Thyroid gland (tissue), 4 donors: ENCODE measurements at regions not wholly inside any gene's neighbourhood (a gene's known extent, or its start where the extent isn't known, plus 50 kb on each side); places are given as distances from the start of the nearest gene placed in this dataset.

Experiments
- CTCF ChIP-seq, 6 experiments: fragments of 200-600 bp in 3 of 6; fragments of 450-650 bp in 3 of 6; sonication (generic) in 3 of 6; IDR thresholded peaks; one replicate each; pipeline ENCODE4 v1.5.1; 2016 to 2019; ENCODE audit warnings: antibody characterized with exemption in 6 of 6, mild to moderate bottlenecking in 2 of 6, inconsistent platforms in 1 of 6, moderate library complexity in 1 of 6
- POLR2A ChIP-seq, 2 donors: fragments of 450-650 bp; IDR thresholded peaks; one replicate each; pipeline ENCODE4 v1.6.1; 2017; ENCODE audit warnings: antibody characterized with exemption in 2 of 2, mild to moderate bottlenecking in 2 of 2, moderate library complexity in 1 of 2

DNA sequence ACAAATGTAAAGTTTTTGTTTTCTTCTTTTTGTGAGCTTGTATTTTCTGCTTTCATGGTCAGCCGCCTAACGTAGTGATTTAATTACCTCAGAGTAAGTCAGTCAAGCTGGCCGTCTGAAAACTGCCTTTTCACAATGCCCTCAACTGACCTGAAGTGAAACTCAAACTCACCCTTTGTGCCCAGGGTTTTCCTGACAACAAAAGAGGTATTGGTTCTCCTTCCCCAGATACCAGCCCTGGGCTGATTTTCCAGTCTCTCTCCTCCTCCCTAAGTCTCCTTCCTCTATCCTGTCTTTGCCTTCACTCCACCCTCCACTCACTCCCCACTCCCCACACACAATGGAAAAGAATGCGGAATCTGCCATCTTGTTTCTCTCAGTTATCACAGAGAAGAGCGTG is 184.5 kb upstream of the HEY2 start:
- TF ChIP-seq CTCF (IDR thresholded peaks at IDR 0.05) (no peak), POLR2A (IDR thresholded peaks at IDR 0.05) (no peak)
